Urinary bladder (tissue), 3 donors: ENCODE measurements at regions not wholly inside any gene's neighbourhood (a gene's known extent, or its start where the extent isn't known, plus 50 kb on each side); places are given as distances from the start of the nearest gene placed in this dataset.

Source experiments
- DNase-seq: peaks from one replicate; pipeline ENCODE4 v3.0.0-alpha.2; 2015; ENCODE audit errors: extremely low spot score
- H3K27ac ChIP-seq: one replicate; pipeline ENCODE4 v1.5.1; 2013; ENCODE audit warnings: low read depth, mild to moderate bottlenecking, moderate library complexity
- H3K36me3 ChIP-seq: one replicate; pipeline ENCODE4 v1.6.1; 2013; ENCODE audit warnings: mild to moderate bottlenecking, moderate library complexity; ENCODE audit not compliant: insufficient read depth
- H3K4me1 ChIP-seq: one replicate; pipeline ENCODE4 v1.6.1; 2013; ENCODE audit warnings: mild to moderate bottlenecking, moderate library complexity; ENCODE audit not compliant: insufficient read depth
- H3K4me3 ChIP-seq: one replicate; pipeline ENCODE4 v1.5.1; 2013; ENCODE audit warnings: low read depth, low read length
- WGBS: extraction: QIAGEN DNeasy Blood & Tissue Kit; methylation state at CpG from one replicate; pipeline ENCODE4 v1.1.7; 2013; 5-methylcytosine and 5-hydroxymethylcytosine counted together
- donor health status: healthy with polysubstance abuse.
- donor health status: healthy.

DNA sequence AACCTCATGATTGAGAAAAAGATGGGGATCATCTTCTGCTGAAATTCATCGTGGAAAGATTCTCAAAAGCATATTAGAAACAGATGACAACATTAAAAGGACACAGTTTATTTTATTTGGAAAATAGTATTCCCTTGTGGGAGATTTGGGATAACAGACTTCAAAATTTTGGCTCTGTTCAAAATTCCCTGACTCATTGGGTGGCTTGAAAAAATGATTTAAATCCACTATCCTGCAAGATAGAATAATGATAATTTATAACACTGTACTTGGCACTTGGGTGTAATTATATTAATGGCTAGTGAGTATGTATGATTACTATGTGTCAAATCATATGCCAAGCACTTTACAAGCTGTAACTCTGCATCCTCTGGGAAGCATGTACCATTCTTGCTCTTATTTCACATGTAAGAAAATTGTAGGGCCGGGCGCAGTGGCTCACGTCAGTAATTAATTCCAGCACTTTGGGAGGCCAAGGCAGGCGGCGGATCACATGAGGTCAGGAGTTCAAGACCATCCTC is 128.8 kb downstream of the LMNTD1 start:
- Histone ChIP-seq H3K4me3 (no peak overlapping the region), H3K4me1 (no peaks in the 10 kb centered on the region), H3K27ac (no peak overlapping the region), H3K36me3 (no peaks in the 10 kb centered on the region)
- WGBS = 63% methylated on average over 6 of the region's 6 CpGs
- no peak for DNase-seq

DNA sequence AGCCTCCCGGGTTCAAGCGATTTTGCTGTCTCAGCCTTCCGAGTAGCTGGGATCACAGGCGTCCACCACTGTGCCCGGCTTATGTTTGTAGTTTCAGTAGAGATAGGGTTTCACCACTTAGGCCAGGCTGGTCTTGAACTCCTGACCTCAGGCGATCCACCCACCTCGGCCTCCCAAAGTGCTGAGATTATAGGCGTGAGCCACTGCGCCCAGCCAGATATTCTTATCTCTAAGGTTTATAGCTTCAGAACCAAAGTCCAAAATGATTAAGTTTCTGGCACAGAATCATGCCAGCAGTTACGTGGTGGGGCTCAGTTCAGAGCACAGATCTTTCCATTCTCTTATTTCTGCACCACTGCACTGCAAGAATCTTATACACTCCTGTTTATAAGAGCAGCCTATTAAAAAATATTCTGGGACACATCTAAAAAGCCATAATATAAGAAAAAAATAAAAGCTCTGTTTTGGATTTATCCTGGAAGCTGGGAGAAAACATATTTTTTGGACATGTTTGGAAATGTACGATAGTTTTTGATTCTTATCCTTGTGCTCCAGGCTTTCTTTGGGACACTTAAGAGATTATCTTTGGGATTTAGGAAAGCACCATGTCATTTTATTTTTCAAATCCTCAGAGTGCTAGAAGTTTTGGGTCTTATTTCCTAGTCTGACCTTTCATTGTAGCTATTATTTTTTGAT is 129.6 kb downstream of the LMNTD1 start:
- Histone ChIP-seq H3K27ac (no peak overlapping the region), H3K4me1 (no peaks in the 10 kb centered on the region), H3K36me3 (no peaks in the 10 kb centered on the region), H3K4me3 (no peak overlapping the region)
- no peak for DNase-seq
- WGBS = 31% methylated on average over 11 of the region's 11 CpGs

DNA sequence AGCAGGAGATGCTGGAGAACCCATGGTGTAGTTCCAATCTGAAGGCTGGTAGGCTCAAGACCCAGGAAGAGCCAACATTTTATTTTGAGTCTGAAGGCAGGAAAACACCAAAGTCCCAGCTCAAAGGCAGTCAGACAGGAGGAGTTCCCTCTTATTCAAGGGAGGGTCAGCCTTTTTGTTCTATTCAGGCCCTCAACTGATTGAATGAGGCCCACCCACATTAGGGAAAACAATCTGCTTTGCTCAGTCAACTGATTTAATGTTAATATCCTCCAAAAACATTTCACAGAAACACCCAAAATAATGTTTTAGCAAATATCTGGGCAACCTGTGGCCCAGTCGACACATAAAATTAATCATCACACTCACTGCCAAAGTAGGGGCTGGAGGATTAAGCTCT is 130.8 kb downstream of the LMNTD1 start:
- no peaks in the 10 kb centered on the region for H3K4me1 ChIP-seq
- WGBS = 96% methylated on average over 1 of the region's 1 CpG
- H3K27ac ChIP-seq = no peak overlapping the region
- no peak for DNase-seq
- no peak overlapping the region for H3K4me3 ChIP-seq
- H3K36me3 ChIP-seq = no peaks in the 10 kb centered on the region

DNA sequence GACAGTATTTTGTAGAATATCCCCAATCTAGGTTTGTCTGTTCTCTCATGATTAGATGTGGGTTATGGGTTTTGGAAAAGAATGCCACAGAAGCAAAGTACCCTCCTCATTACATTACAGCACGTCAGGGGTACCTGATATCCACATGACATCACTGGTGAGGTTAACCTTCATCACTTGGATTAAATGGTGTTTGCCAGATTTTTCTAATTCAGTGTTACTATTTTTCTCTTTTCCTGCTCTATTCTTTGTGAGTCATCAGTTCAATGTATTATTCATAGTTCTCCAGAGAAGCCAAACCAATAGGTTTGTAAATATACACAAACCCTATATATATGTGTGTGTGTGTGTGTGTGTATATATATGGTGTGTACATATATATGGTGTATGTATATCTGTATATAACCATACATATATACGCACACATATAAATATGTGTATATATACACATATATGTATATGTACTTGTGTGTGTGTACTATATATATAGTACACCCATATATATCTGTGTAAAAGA is 131.4 kb downstream of the LMNTD1 start:
- DNase-seq = no peak
- no peaks in the 10 kb centered on the region for H3K36me3 ChIP-seq
- no peak overlapping the region for H3K4me3 ChIP-seq
- H3K4me1 ChIP-seq = no peaks in the 10 kb centered on the region
- 98% methylated on average over 2 of the region's 2 CpGs for WGBS
- H3K27ac ChIP-seq = no peak overlapping the region

DNA sequence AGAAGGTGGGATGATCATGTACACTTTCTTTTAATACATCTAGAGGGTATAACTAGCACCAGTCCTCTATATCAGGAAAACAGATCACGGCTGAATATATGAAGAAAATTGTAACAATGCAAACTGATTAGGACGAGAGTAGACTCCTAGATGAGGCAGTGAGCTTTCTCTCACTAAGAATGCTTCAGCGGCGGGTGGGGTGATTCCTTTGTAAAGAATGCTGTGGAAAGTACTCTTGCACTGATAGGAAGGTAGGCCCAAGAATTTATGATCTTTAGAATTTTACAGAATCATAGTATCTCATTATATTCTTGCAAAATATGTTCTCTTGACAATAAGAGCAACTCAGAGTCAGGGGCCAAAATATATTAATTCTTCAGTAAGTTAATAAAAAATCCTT is 133.0 kb downstream of the LMNTD1 start:
- no peak for DNase-seq
- Histone ChIP-seq H3K4me3 (no peak overlapping the region), H3K36me3 (no peaks in the 10 kb centered on the region), H3K4me1 (no peaks in the 10 kb centered on the region), H3K27ac (no peak overlapping the region)
- 51% methylated on average over 4 of the region's 4 CpGs for WGBS

DNA sequence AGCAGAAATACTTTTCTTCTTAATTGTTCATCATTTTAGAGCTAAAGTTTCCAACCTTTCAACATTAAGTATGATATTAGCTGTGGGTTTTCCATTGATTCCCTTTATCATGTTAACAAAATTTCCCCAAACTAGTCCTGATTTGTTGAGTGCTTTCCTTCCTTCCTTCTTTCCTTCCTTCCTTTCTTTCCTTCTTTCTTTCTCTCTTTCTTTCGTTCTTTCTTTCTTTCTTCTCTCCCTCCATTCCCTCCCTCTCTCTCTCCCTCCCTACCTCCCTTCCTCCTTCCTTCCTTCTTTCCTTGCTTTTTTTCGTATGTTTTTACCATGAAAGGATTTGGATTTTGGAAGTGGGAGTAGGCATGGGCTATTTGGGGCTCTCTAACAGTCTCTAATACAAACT is 133.5 kb downstream of the LMNTD1 start:
- no peak for DNase-seq
- Histone ChIP-seq H3K27ac (no peak overlapping the region), H3K4me3 (no peak overlapping the region), H3K4me1 (no peaks in the 10 kb centered on the region), H3K36me3 (no peaks in the 10 kb centered on the region)
- WGBS = 84% methylated on average over 2 of the region's 2 CpGs

DNA sequence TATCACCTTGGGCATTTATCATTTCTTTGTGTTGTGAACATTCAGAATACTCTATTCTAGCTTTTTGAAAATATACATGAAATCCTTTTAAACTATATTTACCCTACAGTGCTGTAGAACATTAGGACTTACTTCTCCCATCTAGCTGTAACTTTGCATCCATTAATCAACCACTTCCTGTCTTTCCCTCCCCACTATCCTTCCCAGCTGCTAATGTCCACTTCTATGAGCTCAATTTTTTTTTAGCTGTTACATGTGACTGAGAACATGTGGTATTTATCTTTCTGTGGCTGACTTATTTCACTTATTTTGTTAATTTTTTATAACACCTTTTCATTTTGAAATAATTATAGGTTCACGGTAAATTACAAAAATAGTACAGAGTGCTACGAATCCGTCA is 136.0 kb downstream of the LMNTD1 start:
- H3K4me1 ChIP-seq = no peaks in the 10 kb centered on the region
- no peak for DNase-seq
- 95% methylated on average over 3 of the region's 3 CpGs for WGBS
- H3K4me3 ChIP-seq = no peak overlapping the region
- no peak overlapping the region for H3K27ac ChIP-seq
- H3K36me3 ChIP-seq = no peaks in the 10 kb centered on the region

DNA sequence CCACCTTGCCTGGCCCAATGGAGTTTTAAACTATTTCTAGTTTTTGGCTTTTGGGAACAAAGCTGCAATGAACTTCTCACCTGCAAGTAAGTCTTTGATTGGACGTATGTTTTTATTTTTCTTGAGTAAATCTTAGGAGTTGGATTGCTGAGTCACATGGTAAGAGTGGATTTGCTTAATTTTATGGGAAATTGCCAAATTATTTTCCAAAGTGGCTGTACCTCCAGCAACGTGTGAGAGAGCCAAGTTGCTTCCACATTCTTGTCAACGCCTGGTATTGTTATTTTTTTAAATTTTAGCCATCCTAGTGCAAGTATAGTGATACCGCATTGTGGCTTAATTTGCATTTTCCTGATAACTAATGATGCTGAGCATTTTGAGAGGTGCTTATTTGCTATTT is 136.6 kb downstream of the LMNTD1 start:
- no peak overlapping the region for H3K27ac ChIP-seq
- WGBS = 71% methylated on average over 4 of the region's 4 CpGs
- no peaks in the 10 kb centered on the region for H3K36me3 ChIP-seq
- H3K4me3 ChIP-seq = no peak overlapping the region
- H3K4me1 ChIP-seq = no peaks in the 10 kb centered on the region
- no peak for DNase-seq

DNA sequence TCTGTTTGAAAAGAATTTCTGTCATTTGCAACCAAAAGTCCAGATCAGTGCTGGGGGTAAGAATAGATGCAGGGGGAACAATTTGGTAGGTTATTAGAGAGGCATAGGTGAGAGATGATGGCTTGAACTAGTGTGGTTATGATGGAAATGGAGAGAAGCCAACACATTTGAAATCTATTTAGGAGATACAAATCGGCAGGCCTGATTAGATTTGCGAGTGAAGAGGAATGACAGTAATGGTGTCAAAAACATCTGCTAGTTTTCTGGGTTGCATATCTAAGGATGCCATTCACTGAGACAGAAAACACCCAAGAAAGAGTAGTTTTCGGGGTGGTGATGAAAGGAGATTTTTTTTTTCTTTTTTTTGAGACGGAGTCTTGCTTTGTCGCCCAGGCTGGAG is 138.1 kb downstream of the LMNTD1 start:
- H3K27ac ChIP-seq = no peak overlapping the region
- H3K4me1 ChIP-seq = no peaks in the 10 kb centered on the region
- H3K36me3 ChIP-seq = no peaks in the 10 kb centered on the region
- DNase-seq = no peak
- H3K4me3 ChIP-seq = no peak overlapping the region
- WGBS = 82% methylated on average over 5 of the region's 5 CpGs

DNA sequence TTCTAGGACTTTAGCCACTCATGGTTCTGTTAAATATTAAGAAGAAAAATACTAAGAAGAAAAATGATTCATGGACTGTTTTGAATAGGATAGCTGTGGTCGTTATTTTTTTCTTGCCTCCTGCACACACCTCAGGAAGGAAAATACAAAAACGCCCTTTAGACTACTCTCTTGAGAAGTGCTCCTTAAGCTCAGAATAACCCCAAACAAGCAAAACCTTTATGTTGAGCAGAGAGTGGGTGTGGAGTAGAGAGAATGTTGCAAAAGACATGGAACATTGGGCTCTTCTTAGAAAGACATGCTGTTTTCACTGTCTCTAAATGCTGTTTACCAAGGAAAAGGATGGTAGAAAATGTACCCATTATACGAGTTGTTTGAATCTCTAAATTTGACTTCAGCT is 140.3 kb downstream of the LMNTD1 start:
- Histone ChIP-seq H3K4me3 (no peak overlapping the region), H3K4me1 (no peaks in the 10 kb centered on the region), H3K36me3 (no peaks in the 10 kb centered on the region), H3K27ac (no peak overlapping the region)
- no peak for DNase-seq
- 81% methylated on average over 3 of the region's 3 CpGs for WGBS

DNA sequence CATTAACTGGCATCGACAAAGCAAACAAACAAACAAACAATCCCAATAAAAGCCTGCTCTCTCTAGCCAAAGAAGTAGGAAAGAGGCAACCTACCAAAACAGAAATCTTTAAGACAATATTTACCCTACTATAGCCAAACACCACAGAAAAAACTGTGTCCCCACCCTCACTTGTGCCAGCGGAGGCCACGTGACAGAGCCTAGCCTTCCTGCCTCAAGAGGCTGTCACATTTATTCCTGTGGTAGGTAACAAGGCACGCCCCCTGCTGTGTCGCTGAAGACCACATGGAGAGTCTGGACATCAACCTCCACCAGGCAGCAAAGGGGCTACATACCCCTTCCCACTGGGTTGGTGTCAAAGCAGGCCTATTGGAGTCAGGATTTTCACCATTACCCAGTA is 148.1 kb downstream of the LMNTD1 start:
- Histone ChIP-seq H3K4me1 (no peaks in the 10 kb centered on the region), H3K4me3 (no peak overlapping the region), H3K27ac (no peak overlapping the region), H3K36me3 (no peaks in the 10 kb centered on the region)
- DNase-seq = no peak
- WGBS = 80% methylated on average over 5 of the region's 5 CpGs

DNA sequence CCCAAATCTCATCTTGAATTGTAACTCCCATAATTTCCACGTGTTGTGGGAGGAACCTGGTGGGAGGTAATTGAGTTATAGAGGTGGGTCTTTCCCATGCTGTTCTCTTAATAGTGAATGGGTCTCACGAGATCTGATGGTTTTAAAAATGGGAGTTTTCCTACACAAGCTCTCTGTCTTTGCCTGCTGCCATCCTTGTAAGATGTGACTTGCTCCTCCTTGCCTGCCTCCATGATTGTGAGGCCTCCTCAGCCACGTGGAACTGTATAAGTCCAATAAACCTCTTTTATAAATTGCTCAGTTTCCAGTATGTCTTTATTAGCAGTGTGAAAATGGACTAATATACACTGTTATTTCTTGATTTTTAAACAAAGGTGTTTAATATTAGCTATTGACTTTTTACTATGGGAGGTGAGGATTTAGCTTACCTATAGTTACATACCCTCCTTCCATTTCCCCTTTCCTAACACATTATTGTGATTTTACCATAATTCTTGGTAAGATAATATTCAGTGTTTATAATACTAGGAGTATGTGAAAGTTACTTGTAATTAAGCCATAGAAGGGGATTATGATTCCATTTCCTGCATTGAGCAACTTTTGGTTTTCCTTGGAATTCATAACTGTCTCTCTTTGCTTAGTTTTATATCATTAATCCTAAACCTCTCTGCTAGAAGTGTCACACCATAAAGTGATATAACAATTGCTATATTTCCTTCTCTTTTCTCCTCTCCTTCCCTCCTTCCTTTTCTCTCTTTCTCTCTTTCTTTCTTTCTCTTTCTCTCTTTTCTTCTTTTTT is 151.0 kb upstream of the KRAS start:
- H3K4me1 ChIP-seq = no peaks in the 10 kb centered on the region
- 83% methylated on average over 3 of the region's 3 CpGs for WGBS
- DNase-seq = no peak
- no peak overlapping the region for H3K4me3 ChIP-seq
- H3K27ac ChIP-seq = no peak overlapping the region
- H3K36me3 ChIP-seq = no peaks in the 10 kb centered on the region

DNA sequence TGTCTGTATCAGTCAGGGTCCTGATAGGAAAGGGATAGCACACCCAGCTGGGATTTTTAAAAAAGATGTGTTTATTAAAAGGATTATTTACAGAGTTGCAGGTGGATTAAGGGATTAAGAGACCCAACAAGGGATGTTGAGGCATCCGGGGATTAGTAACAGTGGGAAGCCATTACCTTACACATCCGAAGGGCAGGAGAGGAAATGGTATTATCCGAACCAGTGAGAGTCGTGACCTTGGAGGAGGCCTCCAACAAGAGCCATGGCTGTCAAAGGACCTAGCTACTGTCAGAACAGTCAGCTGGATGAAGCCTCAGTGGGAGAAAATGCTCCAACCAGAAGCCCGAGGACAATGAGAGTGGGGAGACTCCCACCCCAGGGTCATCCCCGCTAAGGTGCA is 146.3 kb upstream of the KRAS start:
- no peaks in the 10 kb centered on the region for H3K4me1 ChIP-seq
- 71% methylated on average over 6 of the region's 6 CpGs for WGBS
- no peaks in the 10 kb centered on the region for H3K36me3 ChIP-seq
- H3K27ac ChIP-seq = no peak overlapping the region
- H3K4me3 ChIP-seq = no peak overlapping the region
- DNase-seq = no peak

DNA sequence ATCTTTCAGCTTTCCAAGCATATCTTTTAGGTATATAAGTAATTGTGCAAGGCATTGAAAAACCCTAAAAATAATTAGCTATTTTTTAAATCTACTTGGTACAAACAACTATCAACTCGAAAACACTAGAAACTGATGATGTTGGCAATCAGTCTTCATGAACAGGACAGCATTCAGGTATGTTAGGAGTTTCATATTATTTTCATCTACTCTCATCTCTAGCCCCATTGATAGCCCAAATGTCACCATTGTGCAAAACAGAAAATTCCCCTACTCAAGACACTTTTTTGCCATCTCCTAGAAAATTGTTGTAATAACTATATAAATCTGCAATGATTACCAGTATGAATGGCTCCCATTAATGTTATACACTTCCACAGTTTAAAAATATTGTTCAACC is 144.5 kb upstream of the KRAS start:
- WGBS = 42% methylated on average over 1 of the region's 1 CpG
- H3K36me3 ChIP-seq = no peaks in the 10 kb centered on the region
- H3K4me1 ChIP-seq = no peaks in the 10 kb centered on the region
- H3K4me3 ChIP-seq = no peak overlapping the region
- no peak for DNase-seq
- no peak overlapping the region for H3K27ac ChIP-seq
